ENCODE measurements at regions not wholly inside any gene's neighbourhood (a gene's known extent, or its start where the extent isn't known, plus 50 kb on each side); places are given as distances from the start of the nearest gene placed in this dataset.

- no peak for TF ChIP-seq CHD7 (IDR thresholded peaks at IDR 0.05; ENCODE audit: insufficient replicate concordance, low read length)
- no peak for TF ChIP-seq POLR2A (IDR thresholded peaks at IDR 0.05; ENCODE audit: control extremely low read depth in 1 of 2, low read depth in 2 of 2, low read length in 2 of 2)
- TF ChIP-seq EGR1 (IDR thresholded peaks at IDR 0.05; ENCODE audit: borderline replicate concordance, low read depth, low read length) = no peak
- no peak for TF ChIP-seq MAX (IDR thresholded peaks at IDR 0.05)
- no peak for TF ChIP-seq SP1 (IDR thresholded peaks at IDR 0.05; ENCODE audit: low read depth, low read length)
- TF ChIP-seq MAFK (IDR thresholded peaks at IDR 0.05; ENCODE audit: low read depth, low read length) = no peak
- TF ChIP-seq, protein P1, sequence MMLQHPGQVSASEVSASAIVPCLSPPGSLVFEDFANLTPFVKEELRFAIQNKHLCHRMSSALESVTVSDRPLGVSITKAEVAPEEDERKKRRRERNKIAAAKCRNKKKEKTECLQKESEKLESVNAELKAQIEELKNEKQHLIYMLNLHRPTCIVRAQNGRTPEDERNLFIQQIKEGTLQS (IDR thresholded peaks at IDR 0.05; ENCODE audit: insufficient read depth, low read depth, low read length) = no peak
- no peak for TF ChIP-seq CBX5 (IDR thresholded peaks at IDR 0.05; ENCODE audit: low read depth, low read length)
Measured at GRCh38 chr14:106729551-106729950, 1203.2 kb downstream of the TMEM121 start (continued).

All from H1 (cell line).